Panc1 (cell line): ENCODE measurements at regions not wholly inside any gene's neighbourhood (a gene's known extent, or its start where the extent isn't known, plus 50 kb on each side); places are given as distances from the start of the nearest gene placed in this dataset.

ENCODE experiments used
- ATAC-seq: fragments of 200-7000 bp; cut with Tn5 transposase; 2 replicates; pipeline ENCODE4 v1.9.1; 2020; ENCODE audit warnings: mild to moderate bottlenecking, moderate library complexity
- BruUV-seq: library from RNA; stranded (reverse); fragments of 400-500 nt; replicated peaks from 2 replicates; lab custom pipeline; 2021; lab: Mats Ljungman, UMichigan
- CTCF ChIA-PET: fragments of 300-600 bp; sonication (Branson Sonifier 250); formaldehyde crosslinking; loops from one replicate; lab custom pipeline; 2022; ENCODE audit warnings: antibody characterized with exemption; lab: Charles Lee
- POLR2A ChIA-PET: fragments of 300-600 bp; sonication (Branson Sonifier 250); formaldehyde crosslinking; loops from one replicate; lab custom pipeline; 2022; ENCODE audit warnings: antibody characterized with exemption; lab: Charles Lee
- DNase-seq: peaks from one replicate; pipeline ENCODE4 v3.0.0-alpha.2; 2010; ENCODE audit warnings: low read depth, low spot score
- H3K27ac ChIP-seq: 2 replicates; pipeline ENCODE4 v1.5.1; 2011; ENCODE audit warnings: mild to moderate bottlenecking, low read length, inconsistent platforms
- H3K27me3 ChIP-seq: fragments of 200-500 bp; sonication (Bioruptor generic); 2 replicates; pipeline ENCODE4 v1.6.0; 2014; ENCODE audit warnings: low read length, inconsistent platforms; ENCODE audit not compliant: control insufficient read depth, insufficient read depth
- H3K36me3 ChIP-seq: fragments of 200-500 bp; sonication (Bioruptor generic); 2 replicates; pipeline ENCODE4 v1.5.1; 2014; ENCODE audit warnings: inconsistent platforms, mild to moderate bottlenecking, low read length, moderate library complexity; ENCODE audit not compliant: control insufficient read depth, insufficient read depth
- H3K4me1 ChIP-seq: 2 replicates; pipeline ENCODE4 v1.5.1; 2011; ENCODE audit warnings: inconsistent platforms, mild to moderate bottlenecking, low read length, moderate library complexity; ENCODE audit not compliant: control insufficient read depth, insufficient read depth
- H3K4me3 ChIP-seq, 2 experiments: 2 replicates each; pipeline ENCODE4 v1.5.1; 2011 to 2012; ENCODE audit warnings: low read depth in 2 of 2, low read length in 2 of 2, mild to moderate bottlenecking in 2 of 2, inconsistent platforms in 1 of 2, moderate library complexity in 1 of 2
- H3K9me3 ChIP-seq: fragments of 200-500 bp; sonication (Bioruptor generic); 2 replicates; pipeline ENCODE4 v1.5.1; 2014; ENCODE audit warnings: low read depth, mild to moderate bottlenecking, inconsistent platforms, low read length, moderate library complexity; ENCODE audit not compliant: control insufficient read depth, insufficient read depth
- POLR2AphosphoS5 ChIP-seq: IDR thresholded peaks from 2 replicates; pipeline ENCODE4 v1.6.1; 2012; ENCODE audit warnings: mild to moderate bottlenecking, low read depth, low read length, moderate library complexity
- REST ChIP-seq, 2 experiments: IDR thresholded peaks; 2 replicates each; pipeline ENCODE4 v1.6.1; 2011 to 2012; ENCODE audit warnings: low read depth in 2 of 2, control low read depth in 1 of 2, low read length in 1 of 2, mild to moderate bottlenecking in 1 of 2, moderate library complexity in 1 of 2; ENCODE audit not compliant: insufficient read depth in 1 of 2
- SIN3A ChIP-seq: IDR thresholded peaks from 2 replicates; pipeline ENCODE4 v1.6.1; 2012; ENCODE audit warnings: low read depth, mild to moderate bottlenecking, low read length, moderate library complexity, borderline replicate concordance; ENCODE audit not compliant: insufficient read depth
- TCF7L2 ChIP-seq: IDR thresholded peaks from 2 replicates; pipeline ENCODE4 v1.6.1; 2011; ENCODE audit warnings: mild to moderate bottlenecking, low read depth, low read length, inconsistent platforms
- in situ Hi-C: cut with HindIII; loops from 2 replicates; pipeline ENCODE4 v1.10.0; 2016; ENCODE audit warnings: low sequenced_read_pairs, low pct_unique_long_range_greater_than_20kb
- intact Hi-C: fragments of 100-400 bp; cut with micrococcal nuclease; formaldehyde crosslinking; loops from one replicate; pipeline ENCODE4 v1.10.0; 2022; ENCODE audit not compliant: unreplicated experiment
- TF ChIP-seq, protein P1 (sequence below): fragments of 450-650 bp; IDR thresholded peaks from 2 replicates; pipeline ENCODE4 v1.5.1; 2017; ENCODE audit warnings: mild to moderate bottlenecking

DNA sequence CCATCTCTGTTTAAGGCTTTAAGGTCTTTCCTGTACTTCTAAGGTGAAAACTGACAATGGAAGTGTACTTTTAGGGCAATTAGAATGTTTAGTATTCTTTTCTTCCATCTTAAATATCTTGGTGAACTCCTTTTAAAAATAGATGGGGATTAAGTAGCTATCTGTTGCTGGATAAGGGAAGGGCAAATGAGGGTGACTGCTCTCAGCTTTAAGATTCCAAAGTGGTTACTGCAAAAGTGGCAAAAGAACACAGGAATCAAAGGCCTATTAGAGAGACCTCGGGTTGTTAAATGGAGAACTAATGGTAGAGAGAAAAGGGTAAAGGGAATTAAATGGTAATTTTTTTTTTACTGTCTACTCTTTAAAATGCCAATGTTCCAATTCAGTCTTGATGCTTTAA is 774.1 kb upstream of the B3GALT2 start:
- ATAC-seq: no peak
- ChIA-PET POLR2A (no interaction called here), CTCF (no interaction called here)
- no peaks in the 10 kb centered on the region for H3K36me3 ChIP-seq
- H3K27ac ChIP-seq: no peak overlapping the region
- TF ChIP-seq TCF7L2 (no peak), POLR2AphosphoS5 (no peak), SIN3A (no peak), REST (IDR thresholded peaks at IDR 0.05; ENCODE audit: insufficient read depth in 1 of 2, low read depth in 2 of 2, low read length in 1 of 2) (no peak)
- TF ChIP-seq, protein P1, sequence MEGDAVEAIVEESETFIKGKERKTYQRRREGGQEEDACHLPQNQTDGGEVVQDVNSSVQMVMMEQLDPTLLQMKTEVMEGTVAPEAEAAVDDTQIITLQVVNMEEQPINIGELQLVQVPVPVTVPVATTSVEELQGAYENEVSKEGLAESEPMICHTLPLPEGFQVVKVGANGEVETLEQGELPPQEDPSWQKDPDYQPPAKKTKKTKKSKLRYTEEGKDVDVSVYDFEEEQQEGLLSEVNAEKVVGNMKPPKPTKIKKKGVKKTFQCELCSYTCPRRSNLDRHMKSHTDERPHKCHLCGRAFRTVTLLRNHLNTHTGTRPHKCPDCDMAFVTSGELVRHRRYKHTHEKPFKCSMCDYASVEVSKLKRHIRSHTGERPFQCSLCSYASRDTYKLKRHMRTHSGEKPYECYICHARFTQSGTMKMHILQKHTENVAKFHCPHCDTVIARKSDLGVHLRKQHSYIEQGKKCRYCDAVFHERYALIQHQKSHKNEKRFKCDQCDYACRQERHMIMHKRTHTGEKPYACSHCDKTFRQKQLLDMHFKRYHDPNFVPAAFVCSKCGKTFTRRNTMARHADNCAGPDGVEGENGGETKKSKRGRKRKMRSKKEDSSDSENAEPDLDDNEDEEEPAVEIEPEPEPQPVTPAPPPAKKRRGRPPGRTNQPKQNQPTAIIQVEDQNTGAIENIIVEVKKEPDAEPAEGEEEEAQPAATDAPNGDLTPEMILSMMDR: no peak
- H3K4me3 ChIP-seq: no peak overlapping the region
- BruUV-seq: no TSS peak
- in situ Hi-C loops (no loop called here), intact Hi-C loops (no loop called here)
- DNase-seq: no peak
- H3K27me3 ChIP-seq: no peaks in the 10 kb centered on the region
- no peaks in the 10 kb centered on the region for H3K4me1 ChIP-seq
- no peaks in the 10 kb centered on the region for H3K9me3 ChIP-seq

GRCh38 chr1:193960040-193960439 is 773.6 kb upstream of the B3GALT2 start:
- in situ Hi-C loops (no loop called here), intact Hi-C loops (no loop called here)
- DNase-seq (no peak), ATAC-seq (no peak)
- Histone ChIP-seq H3K9me3 (no peaks in the 10 kb centered on the region), H3K4me3 (no peak overlapping the region), H3K27me3 (no peaks in the 10 kb centered on the region), H3K27ac (no peak overlapping the region), H3K36me3 (no peaks in the 10 kb centered on the region), H3K4me1 (no peaks in the 10 kb centered on the region)
- BruUV-seq: no TSS peak
- ChIA-PET CTCF (no interaction called here), POLR2A (no interaction called here)
- TF ChIP-seq POLR2AphosphoS5: no peak
- no peak for TF ChIP-seq TCF7L2
- TF ChIP-seq SIN3A: no peak
- no peak for TF ChIP-seq REST (IDR thresholded peaks at IDR 0.05; ENCODE audit: insufficient read depth in 1 of 2, low read depth in 2 of 2, low read length in 1 of 2)
- TF ChIP-seq, protein P1: no peak
